GM21423 (cell line): ENCODE measurements at regions not wholly inside any gene's neighbourhood (a gene's known extent, or its start where the extent isn't known, plus 50 kb on each side); places are given as distances from the start of the nearest gene placed in this dataset.
A peak's percentile ranks its signal among the peaks of the same experiment; 100 is the strongest.
"Not testable (repeated sequence)": the region's sequence is repeated elsewhere in the genome, so short reads cannot be mapped to it uniquely, and the experiment has no call there.

Source experiments
- ATAC-seq: cut with Tn5 transposase; IDR thresholded peaks from one replicate; pipeline ENCODE4 v1.9.1; 2021; ENCODE audit warnings: mild to moderate bottlenecking, moderate library complexity; ENCODE audit not compliant: unreplicated experiment

GRCh38 chr17:445839-446238 is 93.2 kb upstream of the RPH3AL start, which contains the start of gene RFLNB:
Gene RFLNB, minus strand, starts transcription at chr17:445939.
- ATAC-seq, result not testable (repeated sequence)

GRCh38 chr17:444879-445454 is 92.4 kb upstream of the RPH3AL start:
- no peak for ATAC-seq

- no peak for ATAC-seq
Observed at GRCh38 chr17:443109-443508, 90.5 kb upstream of the RPH3AL start.

- ATAC-seq, result no peak
Observed at GRCh38 chr17:441155-441950, 88.7 kb upstream of the RPH3AL start.

- ATAC-seq, result no peak
Observed at GRCh38 chr17:438191-438590, 85.6 kb upstream of the RPH3AL start.

GRCh38 chr17:437545-437944 is 84.9 kb upstream of the RPH3AL start:
- ATAC-seq, result no peak

- no peak for ATAC-seq
Observed at GRCh38 chr17:436571-436970, 84.0 kb upstream of the RPH3AL start.

- ATAC-seq, result not testable (repeated sequence)
Observed at GRCh38 chr17:432471-432870, 79.9 kb upstream of the RPH3AL start.

- no peak for ATAC-seq
Observed at GRCh38 chr17:431494-431893, 78.9 kb upstream of the RPH3AL start.

GRCh38 chr17:429589-429988 is 77.0 kb upstream of the RPH3AL start:
- ATAC-seq, result no peak

GRCh38 chr17:428414-428813 is 75.8 kb upstream of the RPH3AL start:
- ATAC-seq, result no peak

- ATAC-seq, result no peak
Observed at GRCh38 chr17:427891-428290, 75.3 kb upstream of the RPH3AL start.

GRCh38 chr17:427327-427726 is 74.7 kb upstream of the RPH3AL start:
- no peak for ATAC-seq

GRCh38 chr17:422196-422930 is 69.8 kb upstream of the RPH3AL start:
- no peak for ATAC-seq

GRCh38 chr17:420479-421175 is 68.0 kb upstream of the RPH3AL start:
- no peak for ATAC-seq

- no peak for ATAC-seq
Observed at GRCh38 chr17:419073-419735, 66.6 kb upstream of the RPH3AL start.

- no peak for ATAC-seq
Observed at GRCh38 chr17:418421-418751, 65.8 kb upstream of the RPH3AL start.

- ATAC-seq, result no peak
Observed at GRCh38 chr17:417691-418420, 65.2 kb upstream of the RPH3AL start.

GRCh38 chr17:416293-417206 is 63.9 kb upstream of the RPH3AL start:
- ATAC-seq, result peak; percentile 63
